SH-SY5Y (cell line): ENCODE measurements at regions not wholly inside any gene's neighbourhood (a gene's known extent, or its start where the extent isn't known, plus 50 kb on each side); places are given as distances from the start of the nearest gene placed in this dataset.

Source experiments
- GATA2 ChIP-seq: IDR thresholded peaks from 2 replicates; pipeline ENCODE4 v1.6.1; 2011; ENCODE audit warnings: mild to moderate bottlenecking, low read depth, low read length
- GATA3 ChIP-seq: IDR thresholded peaks from 2 replicates; pipeline ENCODE4 v1.6.1; 2011; ENCODE audit warnings: low read depth, mild to moderate bottlenecking, low read length, moderate library complexity

- TF ChIP-seq GATA2 (no peak), GATA3 (no peak)
Measured at GRCh38 chr6:113344969-113345368, 512.2 kb upstream of the MARCKS start.
